ENCODE measurements at regions not wholly inside any gene's neighbourhood (a gene's known extent, or its start where the extent isn't known, plus 50 kb on each side); places are given as distances from the start of the nearest gene placed in this dataset.

DNA sequence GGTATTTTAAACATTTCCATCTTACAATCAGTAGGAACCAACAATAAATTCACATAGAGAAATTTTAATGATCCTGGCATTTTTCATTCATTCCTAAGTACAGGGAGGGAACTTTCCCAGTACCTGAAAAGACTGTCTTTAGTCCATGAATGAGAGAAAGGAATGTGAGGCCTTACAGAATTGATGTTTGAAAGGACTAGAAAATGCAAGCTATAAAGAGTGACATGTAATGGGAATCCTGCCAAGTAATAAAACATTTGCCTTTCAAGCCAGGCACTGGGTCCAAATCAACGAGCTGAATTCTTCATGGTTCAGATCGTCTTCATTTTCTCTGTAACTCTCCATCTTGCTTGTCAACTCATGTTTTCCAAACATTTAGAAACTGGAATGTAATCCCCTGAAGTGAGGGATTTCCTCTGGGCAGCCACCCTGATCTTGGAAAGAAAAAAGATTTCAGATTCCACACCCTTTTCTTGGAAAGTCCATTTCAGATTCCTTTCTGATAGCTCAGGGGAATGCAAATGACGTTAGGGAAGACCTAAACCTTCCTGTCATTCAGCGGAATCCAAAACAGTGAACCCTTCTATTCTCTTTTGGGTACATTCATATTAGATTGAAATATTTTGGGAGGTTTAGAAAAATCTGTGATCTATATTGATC, 315.8 kb downstream of the SH3GL2 start:
- DNase-seq (ENCODE audit: low read depth): no peak

DNA sequence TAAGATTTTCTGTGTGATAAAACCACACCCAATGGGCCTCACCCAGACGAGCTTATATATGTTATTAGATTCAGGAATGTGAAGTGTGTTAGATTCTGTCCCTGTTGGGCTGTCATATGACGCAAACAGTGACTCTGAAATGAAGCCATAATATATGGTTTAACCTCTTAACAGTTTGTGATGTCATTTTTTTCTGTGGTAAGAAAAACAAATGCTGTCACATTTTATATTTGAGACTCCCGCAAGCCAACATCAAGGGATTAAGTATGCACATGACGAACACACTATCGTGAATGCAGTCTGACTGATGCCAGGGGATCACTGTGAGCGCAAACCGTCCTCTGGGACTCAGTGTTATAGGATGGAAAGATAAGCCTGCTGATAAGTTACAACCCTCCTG, 321.7 kb downstream of the SH3GL2 start:
- no peak for DNase-seq (ENCODE audit: low read depth)

- DNase-seq (ENCODE audit: low read depth): no peak
Measured at GRCh38 chr9:17905366-17905765, 326.5 kb downstream of the SH3GL2 start.

DNA sequence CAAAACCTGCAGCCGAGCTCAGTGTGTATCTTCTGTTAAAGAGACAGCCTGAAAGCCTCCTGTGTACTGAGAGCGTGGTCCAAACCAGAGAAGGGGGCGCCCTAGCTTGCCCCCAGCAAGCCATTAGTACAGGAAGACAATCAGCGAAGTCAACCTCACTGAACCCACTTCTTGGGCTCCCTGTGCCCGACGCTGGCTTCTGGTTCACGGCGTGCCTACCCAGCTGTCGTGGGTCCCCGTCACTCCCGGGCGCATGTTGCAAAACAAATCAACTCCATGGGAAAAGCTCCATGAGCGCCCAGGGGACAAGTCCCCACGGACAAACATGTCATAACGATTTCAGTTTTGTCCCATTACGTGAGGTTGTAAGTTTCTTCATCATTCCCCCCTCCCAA, 326.9 kb downstream of the SH3GL2 start:
- no peak for DNase-seq (ENCODE audit: low read depth)

DNA sequence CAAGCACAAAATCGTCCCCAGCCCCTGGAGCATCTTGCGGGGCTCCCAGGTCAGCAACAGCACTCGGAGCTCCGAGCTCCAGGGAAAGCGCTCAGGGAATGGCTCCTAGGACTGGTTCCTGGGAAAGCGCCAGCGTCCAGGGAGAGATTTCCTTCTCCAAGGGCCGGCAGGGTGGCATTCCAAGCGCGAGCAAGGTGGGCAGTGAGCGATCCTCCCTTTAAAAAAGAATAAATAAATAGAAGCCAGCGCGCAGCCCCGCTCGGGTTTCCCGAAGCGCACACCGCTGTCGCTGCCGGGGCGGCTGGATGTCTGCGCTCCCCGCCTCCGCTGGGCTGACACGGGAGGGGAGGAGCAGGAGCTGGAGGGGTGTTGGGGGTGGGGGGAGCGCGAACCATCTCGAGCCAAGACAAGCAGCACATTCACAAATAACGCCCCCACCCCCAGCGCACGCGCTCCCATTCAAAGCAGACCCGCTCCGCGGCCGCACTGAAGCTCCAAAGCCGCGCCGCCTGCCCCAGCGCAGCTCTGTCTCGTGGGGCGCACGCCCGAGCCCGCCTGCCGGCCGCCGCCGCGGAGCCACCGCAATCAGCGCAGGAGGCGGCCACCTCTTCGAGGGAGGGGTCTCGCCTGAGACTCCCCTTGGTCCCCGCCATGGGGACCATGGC, 327.4 kb downstream of the SH3GL2 start:
- DNase-seq (ENCODE audit: low read depth): no peak

- no peak for DNase-seq (ENCODE audit: low read depth)
Measured at GRCh38 chr9:17906841-17907778, 328.2 kb downstream of the SH3GL2 start.

GRCh38 chr9:17907779-17908508, 329.1 kb downstream of the SH3GL2 start:
- no peak for DNase-seq (ENCODE audit: low read depth)

DNA sequence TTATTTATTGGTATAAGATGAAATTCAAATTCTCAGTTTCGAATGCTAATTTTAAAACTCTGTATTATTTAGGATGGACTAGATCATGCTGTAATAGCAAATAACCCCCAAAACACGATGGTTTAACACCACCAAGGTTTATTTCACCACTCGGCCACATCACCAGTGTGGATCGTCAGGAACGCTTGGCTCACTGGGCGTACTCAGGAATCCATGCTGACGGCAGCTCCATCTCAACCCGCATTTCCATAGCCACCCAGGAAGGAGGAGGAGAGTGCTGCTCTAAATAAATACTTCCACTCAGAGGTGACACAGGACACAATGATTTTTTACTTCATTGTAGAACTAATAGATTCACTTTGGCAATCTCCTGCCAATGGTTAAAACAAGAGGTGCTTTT, 347.4 kb downstream of the SH3GL2 start:
- DNase-seq (ENCODE audit: low read depth): peak; percentile 25

- no peak for DNase-seq (ENCODE audit: low read depth)
Measured at GRCh38 chr9:17927616-17928015, 348.8 kb downstream of the SH3GL2 start.

- DNase-seq (ENCODE audit: low read depth): no peak
Measured at GRCh38 chr9:17928228-17928627, 349.4 kb downstream of the SH3GL2 start.

- no peak for DNase-seq (ENCODE audit: low read depth)
Measured at GRCh38 chr9:17928768-17929167, 349.9 kb downstream of the SH3GL2 start.

DNA sequence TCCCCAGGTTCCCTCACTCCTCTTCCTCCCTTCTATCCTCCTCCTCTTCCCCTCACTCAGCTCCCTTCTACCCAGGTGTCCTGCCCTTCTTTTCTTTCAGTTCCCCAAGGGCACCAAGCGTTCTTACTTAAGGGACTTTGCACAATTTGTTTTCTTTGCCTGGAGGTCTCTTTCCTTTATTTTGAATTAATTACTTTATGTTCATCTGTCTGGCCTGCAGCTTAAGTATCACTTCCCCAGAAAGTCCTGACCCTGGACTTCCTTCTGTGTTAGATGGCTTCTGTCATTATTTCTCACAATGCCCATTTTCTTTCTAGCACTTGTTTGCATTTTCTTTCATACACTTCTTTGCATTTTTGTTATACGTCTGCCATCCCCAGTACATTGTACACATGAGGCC, 350.6 kb downstream of the SH3GL2 start:
- DNase-seq (ENCODE audit: low read depth): no peak

DNA sequence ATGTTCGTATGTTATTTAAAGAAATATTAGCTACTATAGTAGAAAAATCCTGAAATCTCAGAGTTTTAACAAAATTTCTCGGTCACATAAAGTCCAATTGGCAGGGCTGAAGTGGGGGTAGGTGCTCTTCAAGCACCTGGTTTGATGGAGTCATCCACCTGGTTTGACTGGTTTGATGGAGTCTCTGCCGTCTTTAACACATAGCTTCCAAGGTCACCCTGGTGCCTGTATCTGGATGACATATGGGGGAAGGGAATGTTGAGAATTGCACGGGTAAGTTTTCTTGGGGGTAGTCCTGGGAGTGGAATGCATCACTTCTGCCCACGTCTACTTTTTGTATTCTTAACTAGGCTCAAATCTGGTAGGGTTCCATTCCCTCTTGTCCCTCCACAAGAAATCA, 351.2 kb downstream of the SH3GL2 start:
- DNase-seq (ENCODE audit: low read depth): no peak

DNA sequence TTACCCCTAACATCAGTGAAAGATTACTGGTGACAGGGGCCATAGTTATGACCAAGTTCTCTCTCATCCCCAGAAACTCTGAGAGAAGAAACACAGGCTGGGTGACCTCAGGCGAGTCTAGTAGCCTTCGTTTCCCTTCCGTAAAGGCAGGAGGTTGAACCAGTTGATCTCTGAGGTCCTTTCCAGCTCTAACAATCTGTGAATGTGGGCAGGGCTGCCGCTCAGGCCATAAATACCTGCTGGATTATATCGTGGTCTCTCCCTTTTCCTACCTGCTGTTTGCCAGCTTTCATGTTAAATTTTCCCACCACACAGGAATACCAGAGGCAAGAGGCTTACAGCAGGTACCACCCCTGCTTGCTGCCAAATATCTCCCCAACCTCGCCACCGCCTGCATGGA, 357.5 kb downstream of the SH3GL2 start:
- DNase-seq (ENCODE audit: low read depth): no peak

GRCh38 chr9:17938035-17938655, 359.3 kb downstream of the SH3GL2 start:
- no peak for DNase-seq (ENCODE audit: low read depth)

DNA sequence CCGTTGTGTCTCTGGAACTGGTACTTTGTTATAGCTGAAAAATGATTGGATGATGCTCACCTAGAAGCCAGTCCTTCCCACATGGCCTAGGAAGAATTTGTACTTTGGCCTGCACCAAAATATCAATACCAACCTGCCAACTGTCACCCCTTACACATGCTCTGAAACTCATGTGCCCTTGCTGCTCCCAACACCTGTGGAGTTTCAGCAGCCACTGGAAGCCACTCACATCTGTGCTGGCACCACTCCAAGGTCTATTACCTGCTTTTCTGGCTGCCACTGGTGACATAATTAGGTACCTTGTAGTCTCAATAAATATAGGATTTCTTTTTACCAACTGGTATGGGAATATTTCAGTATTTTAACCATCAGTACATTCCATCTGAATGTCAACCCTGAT, 363.6 kb downstream of the SH3GL2 start:
- DNase-seq (ENCODE audit: low read depth): no peak

- DNase-seq (ENCODE audit: low read depth): no peak
Measured at GRCh38 chr9:17955409-17955808, 376.5 kb downstream of the SH3GL2 start.

- no peak for DNase-seq (ENCODE audit: low read depth)
Measured at GRCh38 chr9:17958363-17958762, 379.5 kb downstream of the SH3GL2 start.

GRCh38 chr9:17962747-17963146, 383.9 kb downstream of the SH3GL2 start:
- peak; percentile 11 for DNase-seq (ENCODE audit: low read depth)

DNA sequence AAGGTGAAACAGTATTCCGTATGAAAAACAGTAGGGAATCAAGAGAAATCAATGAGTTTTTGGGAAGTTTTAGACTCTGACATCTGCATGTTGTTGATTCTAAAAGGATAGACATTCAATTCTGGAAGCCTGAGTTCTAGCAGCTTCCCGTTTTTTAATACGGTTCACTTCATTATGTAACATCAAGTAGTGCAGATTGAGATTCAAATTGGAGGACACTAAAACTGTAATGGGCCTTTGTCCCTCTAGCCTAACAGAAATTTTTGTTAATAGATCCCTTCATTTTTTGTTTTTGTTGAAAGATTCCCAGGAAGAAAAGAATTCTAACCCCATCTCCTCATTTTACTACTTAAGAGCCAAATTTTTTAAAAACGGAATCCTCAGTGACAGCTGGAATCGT, 384.6 kb downstream of the SH3GL2 start:
- no peak for DNase-seq (ENCODE audit: low read depth)

DNA sequence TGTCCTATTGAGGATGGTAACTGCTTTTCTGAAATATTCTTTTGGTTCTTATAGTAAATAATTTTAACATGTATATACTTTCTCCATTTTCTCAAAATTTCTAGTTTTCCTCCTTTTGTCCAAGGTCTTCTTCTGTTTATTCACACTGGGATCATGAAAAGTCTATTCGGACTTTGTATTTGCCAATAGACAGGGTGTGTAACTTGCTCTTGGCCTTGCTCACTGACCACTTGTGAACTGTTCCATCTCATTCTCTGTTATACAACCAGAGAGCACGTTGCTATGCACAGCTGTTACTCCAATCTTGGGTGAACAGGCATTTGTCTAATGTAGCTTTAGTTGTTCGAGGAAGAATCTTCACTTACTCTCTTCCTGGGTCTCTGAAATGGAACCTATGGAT, 388.9 kb downstream of the SH3GL2 start:
- DNase-seq (ENCODE audit: low read depth): no peak

GRCh38 chr9:17969232-17969631, 390.4 kb downstream of the SH3GL2 start:
- no peak for DNase-seq (ENCODE audit: low read depth)

All from Daoy (cell line).